ENCODE measurements at regions not wholly inside any gene's neighbourhood (a gene's known extent, or its start where the extent isn't known, plus 50 kb on each side); places are given as distances from the start of the nearest gene placed in this dataset.

- CTCF ChIA-PET: no interaction called here
- POLR2A ChIA-PET: no interaction called here
- TF ChIP-seq L3MBTL2 (conservative IDR thresholded peaks at IDR 0.05): no peak
- no peak for TF ChIP-seq ELF4 (IDR thresholded peaks at IDR 0.05)
- no peak for TF ChIP-seq ARNT (IDR thresholded peaks at IDR 0.05)
- no peak for TF ChIP-seq ZNF384 (IDR thresholded peaks at IDR 0.05)
- no peak for TF ChIP-seq LEF1 (IDR thresholded peaks at IDR 0.05; ENCODE audit: borderline replicate concordance)
- TF ChIP-seq FOXM1 (IDR thresholded peaks at IDR 0.05; ENCODE audit: borderline replicate concordance): no peak
- no peak for TF ChIP-seq FOXK2 (IDR thresholded peaks at IDR 0.05)
- DNase-seq (ENCODE audit: extremely low spot score): no peak
These were observed 173.5 kb downstream of the TSHZ3 start for GRCh38 chr19:31175564-31176348.

- TF ChIP-seq, protein P1, sequence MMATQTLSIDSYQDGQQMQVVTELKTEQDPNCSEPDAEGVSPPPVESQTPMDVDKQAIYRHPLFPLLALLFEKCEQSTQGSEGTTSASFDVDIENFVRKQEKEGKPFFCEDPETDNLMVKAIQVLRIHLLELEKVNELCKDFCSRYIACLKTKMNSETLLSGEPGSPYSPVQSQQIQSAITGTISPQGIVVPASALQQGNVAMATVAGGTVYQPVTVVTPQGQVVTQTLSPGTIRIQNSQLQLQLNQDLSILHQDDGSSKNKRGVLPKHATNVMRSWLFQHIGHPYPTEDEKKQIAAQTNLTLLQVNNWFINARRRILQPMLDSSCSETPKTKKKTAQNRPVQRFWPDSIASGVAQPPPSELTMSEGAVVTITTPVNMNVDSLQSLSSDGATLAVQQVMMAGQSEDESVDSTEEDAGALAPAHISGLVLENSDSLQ (IDR thresholded peaks at IDR 0.05): no peak
- TF ChIP-seq FOXM1 (IDR thresholded peaks at IDR 0.05; ENCODE audit: borderline replicate concordance): no peak
- TF ChIP-seq TARDBP (IDR thresholded peaks at IDR 0.05): no peak
- ChIA-PET POLR2A (no interaction called here), CTCF (no interaction called here)
- DNase-seq (ENCODE audit: extremely low spot score): no peak
These were observed 174.3 kb downstream of the TSHZ3 start for GRCh38 chr19:31174948-31175347.

DNA sequence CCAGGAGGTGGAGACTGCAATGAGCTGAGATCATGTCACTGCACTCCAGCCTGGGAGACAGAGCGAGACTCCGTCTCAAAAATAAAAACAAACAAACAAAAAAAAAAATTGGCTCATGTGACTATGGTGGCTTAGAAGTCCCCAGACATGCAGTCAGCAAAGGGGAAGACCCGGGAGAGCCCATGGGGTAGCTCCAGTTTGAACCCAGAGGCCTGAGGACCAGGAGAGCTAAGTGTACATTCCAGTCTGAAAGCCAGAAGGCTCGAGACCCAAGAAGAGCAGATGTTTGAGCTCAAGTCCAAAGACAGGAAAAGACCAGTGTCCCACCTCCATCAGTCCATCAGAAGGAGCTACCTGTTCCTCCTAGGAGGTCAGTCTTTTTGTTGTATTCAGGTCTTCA is 175.2 kb downstream of the TSHZ3 start:
- ChIA-PET CTCF (no interaction called here), POLR2A (no interaction called here)
- DNase-seq (ENCODE audit: extremely low spot score): no peak
- no peak for TF ChIP-seq TARDBP (IDR thresholded peaks at IDR 0.05)
- TF ChIP-seq SUZ12 (IDR thresholded peaks at IDR 0.05): no peak
- no peak for TF ChIP-seq ARNT (IDR thresholded peaks at IDR 0.05)
- TF ChIP-seq ZNF384 (IDR thresholded peaks at IDR 0.05): no peak
- TF ChIP-seq SP1 (IDR thresholded peaks at IDR 0.05): no peak
- TF ChIP-seq ELF4 (IDR thresholded peaks at IDR 0.05): no peak
- no peak for TF ChIP-seq NFRKB (IDR thresholded peaks at IDR 0.05)

GRCh38 chr19:31171936-31172335 is 177.3 kb downstream of the TSHZ3 start:
- TF ChIP-seq TARDBP (IDR thresholded peaks at IDR 0.05) (no peak), ARNT (IDR thresholded peaks at IDR 0.05) (no peak), ZNF384 (IDR thresholded peaks at IDR 0.05) (no peak), ELF4 (IDR thresholded peaks at IDR 0.05) (no peak), CTBP1 (IDR thresholded peaks at IDR 0.05; ENCODE audit: borderline replicate concordance) (no peak)
- CTCF ChIA-PET: no interaction called here
- no peak for DNase-seq (ENCODE audit: extremely low spot score)
- POLR2A ChIA-PET: no interaction called here

GRCh38 chr19:31170046-31170445 is 179.2 kb downstream of the TSHZ3 start:
- TF ChIP-seq CTBP1 (IDR thresholded peaks at IDR 0.05; ENCODE audit: borderline replicate concordance): no peak
- TF ChIP-seq TARDBP (IDR thresholded peaks at IDR 0.05): no peak
- no peak for TF ChIP-seq NFRKB (IDR thresholded peaks at IDR 0.05)
- no peak for TF ChIP-seq L3MBTL2 (conservative IDR thresholded peaks at IDR 0.05)
- TF ChIP-seq FOXK2 (IDR thresholded peaks at IDR 0.05): no peak
- no peak for TF ChIP-seq SP1 (IDR thresholded peaks at IDR 0.05)
- no peak for TF ChIP-seq ARNT (IDR thresholded peaks at IDR 0.05)
- no peak for TF ChIP-seq FOXA1 (IDR thresholded peaks at IDR 0.05)
- no peak for TF ChIP-seq FOXM1 (IDR thresholded peaks at IDR 0.05; ENCODE audit: borderline replicate concordance)
- TF ChIP-seq, protein P1 (IDR thresholded peaks at IDR 0.05): no peak
- POLR2A ChIA-PET: no interaction called here
- no peak for DNase-seq (ENCODE audit: extremely low spot score)
- CTCF ChIA-PET: no interaction called here

- ChIA-PET POLR2A (no interaction called here), CTCF (interaction anchor here (0.7 kb wide), 1 partner anchor 101 kb away, joined by 5 read pairs; no protein-coding TSS in a partner anchor)
- DNase-seq (ENCODE audit: extremely low spot score): no peak
- no peak for TF ChIP-seq FOXA1 (IDR thresholded peaks at IDR 0.05)
These were observed 181.1 kb downstream of the TSHZ3 start for GRCh38 chr19:31168106-31168625.

DNA sequence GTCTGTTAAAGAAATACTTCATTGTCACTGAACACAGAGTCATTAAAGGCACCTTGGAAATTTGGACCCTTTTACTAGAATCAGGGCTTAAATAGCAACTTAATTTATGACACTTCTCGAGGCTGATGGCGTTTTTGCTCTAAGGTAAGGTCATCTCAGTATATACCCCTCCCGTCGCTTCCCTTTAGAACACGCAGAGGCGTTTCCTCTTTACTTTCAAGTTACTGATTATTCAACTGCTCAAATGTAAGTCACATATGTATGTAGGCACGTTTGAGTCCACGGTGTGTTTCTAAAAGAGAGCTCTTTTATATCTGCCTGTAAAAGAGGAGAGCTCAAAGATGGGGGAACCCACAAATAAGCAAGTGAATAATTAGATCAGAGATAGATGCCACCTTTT is 181.5 kb downstream of the TSHZ3 start:
- DNase-seq (ENCODE audit: extremely low spot score): no peak
- ChIA-PET POLR2A (no interaction called here), CTCF (interaction anchor here (0.7 kb wide), 1 partner anchor 100 kb away, joined by 5 read pairs; no protein-coding TSS in a partner anchor)
- TF ChIP-seq NFRKB (IDR thresholded peaks at IDR 0.05) (no peak), CTBP1 (IDR thresholded peaks at IDR 0.05; ENCODE audit: borderline replicate concordance) (no peak), FOXM1 (IDR thresholded peaks at IDR 0.05; ENCODE audit: borderline replicate concordance) (no peak), HDGF (IDR thresholded peaks at IDR 0.05; ENCODE audit: borderline replicate concordance) (no peak), ELF4 (IDR thresholded peaks at IDR 0.05) (no peak), BHLHE40 (IDR thresholded peaks at IDR 0.05; ENCODE audit: borderline replicate concordance) (no peak), FOXK2 (IDR thresholded peaks at IDR 0.05) (no peak), ARNT (IDR thresholded peaks at IDR 0.05) (no peak), LEF1 (IDR thresholded peaks at IDR 0.05; ENCODE audit: borderline replicate concordance) (no peak), TARDBP (IDR thresholded peaks at IDR 0.05) (no peak), FOXA1 (IDR thresholded peaks at IDR 0.05) (no peak), ZNF384 (IDR thresholded peaks at IDR 0.05) (no peak), SUZ12 (IDR thresholded peaks at IDR 0.05) (no peak), L3MBTL2 (conservative IDR thresholded peaks at IDR 0.05) (no peak), SP1 (IDR thresholded peaks at IDR 0.05) (no peak)
- TF ChIP-seq, protein P1 (IDR thresholded peaks at IDR 0.05): no peak

Measured in HEK293T (cell line).